NK-92 treated with Interleukin-12 subunit alpha and Interleukin-12 subunit beta, amount 100 ng/mL, for 24 hours (cell line): ENCODE measurements at regions not wholly inside any gene's neighbourhood (a gene's known extent, or its start where the extent isn't known, plus 50 kb on each side); places are given as distances from the start of the nearest gene placed in this dataset.
"Not testable (repeated sequence)": the region's sequence is repeated elsewhere in the genome, so short reads cannot be mapped to it uniquely, and the experiment has no call there.

Experiments used
- DNase-seq: peaks from one replicate; lab custom pipeline; 2025; lab: John Stamatoyannopoulos, UW

- no peak for DNase-seq
Measured at GRCh38 chr4:20196476-20196875, 55.2 kb upstream of the SLIT2 start.

GRCh38 chr4:20195071-20195885 lies 56.4 kb upstream of the SLIT2 start:
- DNase-seq = no peak

GRCh38 chr4:20194123-20195013 lies 57.3 kb upstream of the SLIT2 start:
- no peak for DNase-seq

GRCh38 chr4:20193141-20193936 lies 58.4 kb upstream of the SLIT2 start:
- DNase-seq = no peak

GRCh38 chr4:20192736-20193135 lies 59.0 kb upstream of the SLIT2 start:
- no peak for DNase-seq

- no peak for DNase-seq
Measured at GRCh38 chr4:20185103-20185502, 66.6 kb upstream of the SLIT2 start.

- not testable (repeated sequence) for DNase-seq
Measured at GRCh38 chr4:20183131-20183530, 68.6 kb upstream of the SLIT2 start.

- no peak for DNase-seq
Measured at GRCh38 chr4:20181926-20182325, 69.8 kb upstream of the SLIT2 start.

- DNase-seq = no peak
Measured at GRCh38 chr4:20180509-20180908, 71.2 kb upstream of the SLIT2 start.

- DNase-seq = no peak
Measured at GRCh38 chr4:20178902-20179576, 72.7 kb upstream of the SLIT2 start.

- no peak for DNase-seq
Measured at GRCh38 chr4:20176881-20177280, 74.8 kb upstream of the SLIT2 start.

GRCh38 chr4:20172070-20172760 lies 79.5 kb upstream of the SLIT2 start:
- DNase-seq = no peak

- no peak for DNase-seq
Measured at GRCh38 chr4:20166544-20166943, 85.2 kb upstream of the SLIT2 start.

- no peak for DNase-seq
Measured at GRCh38 chr4:20159516-20159915, 92.2 kb upstream of the SLIT2 start.

- DNase-seq = no peak
Measured at GRCh38 chr4:20158195-20158594, 93.5 kb upstream of the SLIT2 start.

GRCh38 chr4:20151436-20151835 lies 100.3 kb upstream of the SLIT2 start:
- DNase-seq = no peak

GRCh38 chr4:20149143-20149542 lies 102.6 kb upstream of the SLIT2 start:
- DNase-seq = not testable (repeated sequence)

- no peak for DNase-seq
Measured at GRCh38 chr4:20137176-20137575, 114.5 kb upstream of the SLIT2 start.

- no peak for DNase-seq
Measured at GRCh38 chr4:20127626-20128025, 124.1 kb upstream of the SLIT2 start.

- DNase-seq = no peak
Measured at GRCh38 chr4:20126906-20127305, 124.8 kb upstream of the SLIT2 start.
